ENCODE measurements at regions not wholly inside any gene's neighbourhood (a gene's known extent, or its start where the extent isn't known, plus 50 kb on each side); places are given as distances from the start of the nearest gene placed in this dataset.

DNA sequence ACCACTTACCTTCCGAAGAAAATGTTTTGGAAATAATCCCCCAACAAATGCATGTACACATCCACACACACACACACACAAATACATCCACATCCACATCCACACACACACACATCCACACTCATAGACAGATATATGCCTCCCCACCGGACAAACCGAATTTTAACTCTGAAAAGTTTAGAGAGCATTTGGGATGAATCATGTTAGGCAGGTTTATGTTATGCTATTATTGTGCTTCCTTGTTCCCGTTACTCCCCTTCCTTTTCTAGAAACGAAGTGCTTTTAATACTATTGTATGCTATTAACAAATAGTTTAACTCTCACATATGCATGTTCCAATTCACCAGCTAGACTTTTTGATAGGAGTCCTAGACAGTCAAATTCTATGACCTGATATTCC lies 91.5 kb downstream of the FAS start:
- CTCF ChIA-PET = no interaction called here
- TF ChIP-seq NR3C1 (IDR thresholded peaks at IDR 0.05) = no peak
- H3K4me2 ChIP-seq = no peak overlapping the region
- no peak overlapping the region for H3K27ac ChIP-seq
- no peaks in the 10 kb centered on the region for H3K9me3 ChIP-seq
- POLR2A ChIA-PET = no interaction called here
- FAIRE-seq (no peak), ATAC-seq (no peak), DNase-seq (ENCODE audit: low read depth in 1 of 2, low spot score in 1 of 2) (no peak)
- no peaks in the 10 kb centered on the region for H3K4me1 ChIP-seq
- H3K4me3 ChIP-seq = no peak overlapping the region
- WGBS (ENCODE audit: missing lambda C conversion rate) = 52% methylated on average over 5 of the region's 5 CpGs

DNA sequence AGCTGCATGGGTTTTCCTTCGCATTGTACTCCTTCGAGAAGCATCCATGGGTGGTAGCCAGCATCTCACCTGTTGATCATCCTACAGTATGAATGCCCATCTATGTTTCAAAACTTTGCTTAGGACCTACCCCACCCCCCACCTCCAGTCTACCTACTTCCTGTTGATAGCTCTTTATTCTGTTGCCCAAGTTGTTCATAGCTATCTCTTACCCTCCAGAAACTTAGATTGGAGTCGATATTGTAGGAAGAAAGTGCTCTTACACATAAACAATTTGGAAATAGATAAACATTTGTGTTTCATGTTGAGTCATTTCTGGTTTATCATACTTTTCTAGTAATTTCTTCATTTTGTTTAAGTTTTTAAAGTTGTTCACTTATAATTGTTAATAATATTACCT lies 90.1 kb downstream of the FAS start:
- Histone ChIP-seq H3K9me3 (no peaks in the 10 kb centered on the region), H3K4me1 (no peaks in the 10 kb centered on the region), H3K4me3 (no peak overlapping the region), H3K4me2 (no peak overlapping the region), H3K27ac (no peak overlapping the region)
- FAIRE-seq (no peak), ATAC-seq (no peak), DNase-seq (ENCODE audit: low read depth in 1 of 2, low spot score in 1 of 2) (no peak)
- TF ChIP-seq PHF8 (IDR thresholded peaks at IDR 0.05; ENCODE audit: borderline replicate concordance, low read depth) (no peak), EP300 (IDR thresholded peaks at IDR 0.05) (no peak)
- ChIA-PET POLR2A (no interaction called here), CTCF (no interaction called here)
- WGBS (ENCODE audit: missing lambda C conversion rate) = 59% methylated on average over 3 of the region's 3 CpGs

DNA sequence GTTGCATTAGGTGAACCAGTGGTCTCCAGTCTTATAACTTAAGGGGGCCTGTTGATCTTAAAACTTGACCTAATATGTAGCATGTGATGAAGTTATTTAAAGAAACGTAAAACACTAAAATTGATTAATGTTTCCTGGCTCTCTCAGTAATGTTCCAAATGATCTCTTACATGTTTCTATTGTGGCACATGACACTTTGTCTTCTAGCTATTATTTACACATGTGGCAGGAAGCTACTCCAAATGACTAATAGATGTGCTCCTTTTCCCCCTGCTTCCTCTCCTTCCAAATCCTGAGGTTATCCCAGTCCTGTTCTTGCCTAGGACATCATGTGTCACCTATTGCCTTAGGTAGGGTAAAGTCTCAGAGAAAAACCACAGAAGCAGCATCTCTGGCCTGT lies 89.4 kb downstream of the FAS start:
- DNase-seq (ENCODE audit: low read depth in 1 of 2, low spot score in 1 of 2) = no peak
- POLR2A ChIA-PET = no interaction called here

DNA sequence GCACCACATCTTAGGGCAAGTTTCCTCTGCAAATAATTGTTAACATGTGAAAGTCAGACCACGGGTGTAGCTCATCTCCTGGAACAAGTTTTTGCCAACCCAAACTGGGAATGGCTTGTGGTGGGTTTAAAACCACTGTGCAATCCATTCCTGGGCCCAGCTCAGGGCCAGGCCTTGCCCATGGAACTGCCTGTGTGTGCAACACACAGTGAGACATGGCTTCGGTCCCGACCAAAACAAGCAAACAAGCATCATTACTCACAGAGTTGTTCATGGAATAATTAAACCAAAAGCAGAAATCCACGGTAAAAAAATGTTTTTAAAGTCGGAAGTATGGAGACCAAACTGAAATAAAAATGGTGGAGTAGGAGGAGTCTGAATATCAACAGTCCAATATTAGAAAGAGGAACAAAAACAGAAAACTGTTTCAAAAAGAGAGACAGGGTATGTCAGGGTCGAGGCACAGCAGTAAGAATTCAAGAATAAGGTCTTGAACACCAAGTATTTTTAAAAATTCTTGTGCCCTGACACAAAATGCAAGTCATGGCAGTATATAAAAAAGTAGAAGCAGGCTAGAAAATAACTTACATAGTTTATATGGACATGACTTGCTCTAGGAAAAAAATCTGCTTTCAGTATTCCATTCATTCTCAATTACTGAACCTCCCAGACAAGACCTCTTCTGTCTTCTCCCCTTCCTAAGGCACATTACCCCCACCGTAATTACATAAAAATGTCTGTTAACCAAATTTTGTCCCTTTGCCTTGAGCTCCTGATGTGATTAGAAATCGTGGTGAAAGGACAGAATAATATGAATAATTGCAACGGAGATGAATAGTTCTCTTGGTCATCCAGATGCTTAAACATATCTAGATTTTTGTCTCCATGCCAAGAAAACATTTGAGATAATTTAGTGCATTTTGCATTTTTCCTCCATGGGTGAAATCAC lies 88.4 kb downstream of the FAS start:
- 58% methylated on average over 9 of the region's 9 CpGs for WGBS (ENCODE audit: missing lambda C conversion rate)
- no peak overlapping the region for H3K4me2 ChIP-seq
- no peaks in the 10 kb centered on the region for H3K9me3 ChIP-seq
- no peak overlapping the region for H3K27ac ChIP-seq
- POLR2A ChIA-PET = no interaction called here
- CTCF ChIA-PET = no interaction called here
- FAIRE-seq (no peak), ATAC-seq (no peak), DNase-seq (ENCODE audit: low read depth in 1 of 2, low spot score in 1 of 2) (no peak)
- no peak overlapping the region for H3K4me3 ChIP-seq
- TF ChIP-seq NFE2L2 (conservative IDR thresholded peaks at IDR 0.05; ENCODE audit: low read length) = peak; percentile 86
- TF ChIP-seq, protein P1, sequence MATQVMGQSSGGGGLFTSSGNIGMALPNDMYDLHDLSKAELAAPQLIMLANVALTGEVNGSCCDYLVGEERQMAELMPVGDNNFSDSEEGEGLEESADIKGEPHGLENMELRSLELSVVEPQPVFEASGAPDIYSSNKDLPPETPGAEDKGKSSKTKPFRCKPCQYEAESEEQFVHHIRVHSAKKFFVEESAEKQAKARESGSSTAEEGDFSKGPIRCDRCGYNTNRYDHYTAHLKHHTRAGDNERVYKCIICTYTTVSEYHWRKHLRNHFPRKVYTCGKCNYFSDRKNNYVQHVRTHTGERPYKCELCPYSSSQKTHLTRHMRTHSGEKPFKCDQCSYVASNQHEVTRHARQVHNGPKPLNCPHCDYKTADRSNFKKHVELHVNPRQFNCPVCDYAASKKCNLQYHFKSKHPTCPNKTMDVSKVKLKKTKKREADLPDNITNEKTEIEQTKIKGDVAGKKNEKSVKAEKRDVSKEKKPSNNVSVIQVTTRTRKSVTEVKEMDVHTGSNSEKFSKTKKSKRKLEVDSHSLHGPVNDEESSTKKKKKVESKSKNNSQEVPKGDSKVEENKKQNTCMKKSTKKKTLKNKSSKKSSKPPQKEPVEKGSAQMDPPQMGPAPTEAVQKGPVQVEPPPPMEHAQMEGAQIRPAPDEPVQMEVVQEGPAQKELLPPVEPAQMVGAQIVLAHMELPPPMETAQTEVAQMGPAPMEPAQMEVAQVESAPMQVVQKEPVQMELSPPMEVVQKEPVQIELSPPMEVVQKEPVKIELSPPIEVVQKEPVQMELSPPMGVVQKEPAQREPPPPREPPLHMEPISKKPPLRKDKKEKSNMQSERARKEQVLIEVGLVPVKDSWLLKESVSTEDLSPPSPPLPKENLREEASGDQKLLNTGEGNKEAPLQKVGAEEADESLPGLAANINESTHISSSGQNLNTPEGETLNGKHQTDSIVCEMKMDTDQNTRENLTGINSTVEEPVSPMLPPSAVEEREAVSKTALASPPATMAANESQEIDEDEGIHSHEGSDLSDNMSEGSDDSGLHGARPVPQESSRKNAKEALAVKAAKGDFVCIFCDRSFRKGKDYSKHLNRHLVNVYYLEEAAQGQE (IDR thresholded peaks at IDR 0.05) = no peak
- H3K4me1 ChIP-seq = no peaks in the 10 kb centered on the region

More for the DNA sequence above, 89.4 kb downstream of the FAS start:
- ATAC-seq (no peak), FAIRE-seq (no peak)
- no peak overlapping the region for H3K27ac ChIP-seq
- H3K4me3 ChIP-seq = no peak overlapping the region
- 93% methylated on average over 1 of the region's 1 CpG for WGBS (ENCODE audit: missing lambda C conversion rate)
- CTCF ChIA-PET = no interaction called here
- no peaks in the 10 kb centered on the region for H3K9me3 ChIP-seq
- TF ChIP-seq, protein P2, sequence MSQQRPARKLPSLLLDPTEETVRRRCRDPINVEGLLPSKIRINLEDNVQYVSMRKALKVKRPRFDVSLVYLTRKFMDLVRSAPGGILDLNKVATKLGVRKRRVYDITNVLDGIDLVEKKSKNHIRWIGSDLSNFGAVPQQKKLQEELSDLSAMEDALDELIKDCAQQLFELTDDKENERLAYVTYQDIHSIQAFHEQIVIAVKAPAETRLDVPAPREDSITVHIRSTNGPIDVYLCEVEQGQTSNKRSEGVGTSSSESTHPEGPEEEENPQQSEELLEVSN (IDR thresholded peaks at IDR 0.05; ENCODE audit: borderline replicate concordance, low read depth) = no peak
- TF ChIP-seq, protein P3, sequence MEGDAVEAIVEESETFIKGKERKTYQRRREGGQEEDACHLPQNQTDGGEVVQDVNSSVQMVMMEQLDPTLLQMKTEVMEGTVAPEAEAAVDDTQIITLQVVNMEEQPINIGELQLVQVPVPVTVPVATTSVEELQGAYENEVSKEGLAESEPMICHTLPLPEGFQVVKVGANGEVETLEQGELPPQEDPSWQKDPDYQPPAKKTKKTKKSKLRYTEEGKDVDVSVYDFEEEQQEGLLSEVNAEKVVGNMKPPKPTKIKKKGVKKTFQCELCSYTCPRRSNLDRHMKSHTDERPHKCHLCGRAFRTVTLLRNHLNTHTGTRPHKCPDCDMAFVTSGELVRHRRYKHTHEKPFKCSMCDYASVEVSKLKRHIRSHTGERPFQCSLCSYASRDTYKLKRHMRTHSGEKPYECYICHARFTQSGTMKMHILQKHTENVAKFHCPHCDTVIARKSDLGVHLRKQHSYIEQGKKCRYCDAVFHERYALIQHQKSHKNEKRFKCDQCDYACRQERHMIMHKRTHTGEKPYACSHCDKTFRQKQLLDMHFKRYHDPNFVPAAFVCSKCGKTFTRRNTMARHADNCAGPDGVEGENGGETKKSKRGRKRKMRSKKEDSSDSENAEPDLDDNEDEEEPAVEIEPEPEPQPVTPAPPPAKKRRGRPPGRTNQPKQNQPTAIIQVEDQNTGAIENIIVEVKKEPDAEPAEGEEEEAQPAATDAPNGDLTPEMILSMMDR (IDR thresholded peaks at IDR 0.05) = no peak
- TF ChIP-seq FOXS1 (CRISPR knock-in tag; IDR thresholded peaks at IDR 0.05) (no peak), NFE2L2 (conservative IDR thresholded peaks at IDR 0.05; ENCODE audit: low read length) (no peak), HOXA7 (CRISPR knock-in tag; IDR thresholded peaks at IDR 0.05) (no peak), CEBPB (IDR thresholded peaks at IDR 0.05) (no peak), RAD21 (conservative IDR thresholded peaks at IDR 0.05 in 1 of 2, IDR thresholded peaks at IDR 0.05 in 1 of 2) (no peak), SREBF2 (IDR thresholded peaks at IDR 0.05) (no peak)
- TF ChIP-seq, protein P4, sequence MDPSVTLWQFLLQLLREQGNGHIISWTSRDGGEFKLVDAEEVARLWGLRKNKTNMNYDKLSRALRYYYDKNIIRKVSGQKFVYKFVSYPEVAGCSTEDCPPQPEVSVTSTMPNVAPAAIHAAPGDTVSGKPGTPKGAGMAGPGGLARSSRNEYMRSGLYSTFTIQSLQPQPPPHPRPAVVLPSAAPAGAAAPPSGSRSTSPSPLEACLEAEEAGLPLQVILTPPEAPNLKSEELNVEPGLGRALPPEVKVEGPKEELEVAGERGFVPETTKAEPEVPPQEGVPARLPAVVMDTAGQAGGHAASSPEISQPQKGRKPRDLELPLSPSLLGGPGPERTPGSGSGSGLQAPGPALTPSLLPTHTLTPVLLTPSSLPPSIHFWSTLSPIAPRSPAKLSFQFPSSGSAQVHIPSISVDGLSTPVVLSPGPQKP (IDR thresholded peaks at IDR 0.05; ENCODE audit: low read depth, low read length) = no peak
- H3K4me2 ChIP-seq = no peak overlapping the region
- H3K4me1 ChIP-seq = no peaks in the 10 kb centered on the region
